H1 (cell line): ENCODE measurements at regions not wholly inside any gene's neighbourhood (a gene's known extent, or its start where the extent isn't known, plus 50 kb on each side); places are given as distances from the start of the nearest gene placed in this dataset.

ENCODE experiments used
- CTCF ChIA-PET: fragments of 300-600 bp; sonication (Branson Sonifier 250); formaldehyde crosslinking; loops from one replicate; lab custom pipeline; 2021; ENCODE audit not compliant: partially characterized antibody; lab: Charles Lee
- POLR2A ChIA-PET: fragments of 300-600 bp; sonication (Branson Sonifier 250); formaldehyde crosslinking; loops from one replicate; lab custom pipeline; 2021; ENCODE audit warnings: inconsistent platforms; ENCODE audit not compliant: partially characterized antibody; lab: Charles Lee
- DNase-seq, 2 experiments: peaks; one replicate each; pipeline versions ENCODE4 v3.0.0 to v3.0.0-alpha.2; 2010 to 2022; ENCODE audit warnings: low spot score in 2 of 2, low read depth in 1 of 2, mixed read lengths in 1 of 2
- FAIRE-seq: peaks from 2 replicates; lab custom pipeline; 2011; peaks lifted over from hg19 to GRCh38; lab: Jason Lieb, UNC
- H2AFZ ChIP-seq: 2 replicates; pipeline ENCODE4 v1.8.1; 2012; ENCODE audit warnings: low read length, inconsistent platforms
- H2AK5ac ChIP-seq: 2 replicates; pipeline ENCODE4 v1.6.1; 2013; ENCODE audit warnings: low read depth, low read length
- H2BK120ac ChIP-seq: replicated peaks from 2 replicates; pipeline ENCODE3; 2013; ENCODE audit warnings: low read depth, low read length, inconsistent platforms
- H2BK12ac ChIP-seq: 2 replicates; pipeline ENCODE4 v1.6.1; 2013; ENCODE audit warnings: low read depth, low read length
- H2BK15ac ChIP-seq: 2 replicates; pipeline ENCODE4 v1.6.1; 2013; ENCODE audit warnings: low read length
- H2BK20ac ChIP-seq: 2 replicates; pipeline ENCODE4 v1.6.1; 2013; ENCODE audit warnings: low read length
- H2BK5ac ChIP-seq: 2 replicates; pipeline ENCODE4 v1.6.1; 2013; ENCODE audit warnings: low read depth, low read length
- H3K14ac ChIP-seq: 2 replicates; pipeline ENCODE4 v1.6.1; 2013; ENCODE audit warnings: inconsistent platforms; ENCODE audit not compliant: insufficient read length
- H3K18ac ChIP-seq: 2 replicates; pipeline ENCODE4 v1.6.1; 2013; ENCODE audit warnings: low read length; ENCODE audit errors: extremely low read depth
- H3K23ac ChIP-seq: 2 replicates; pipeline ENCODE4 v1.6.1; 2013; ENCODE audit warnings: inconsistent platforms; ENCODE audit not compliant: insufficient read length
- H3K23me2 ChIP-seq: 2 replicates; pipeline ENCODE4 v1.6.1; 2013; ENCODE audit warnings: low read depth, low read length
- H3K27ac ChIP-seq: 2 replicates; pipeline ENCODE4 v1.6.1; 2011; ENCODE audit warnings: low read depth, low read length, inconsistent platforms
- H3K27me3 ChIP-seq, 4 experiments: replicated peaks in 1 of 4; 1 replicate in 1 of 4; 2 replicates in 3 of 4; pipeline versions ENCODE4 v1.6.1 to v1.8.1; 2011 to 2013; ENCODE audit warnings: low read length in 3 of 4, mild to moderate bottlenecking in 3 of 4, inconsistent platforms in 2 of 4, mixed read lengths in 2 of 4, moderate library complexity in 1 of 4; ENCODE audit not compliant: control insufficient read depth in 3 of 4, insufficient read depth in 3 of 4; ENCODE audit errors: extremely low read depth in 1 of 4
- H3K36me3 ChIP-seq, 4 experiments: 2 replicates each; pipeline versions ENCODE4 v1.6.1 to v1.8.1; 2011 to 2013; ENCODE audit warnings: mild to moderate bottlenecking in 4 of 4, low read length in 3 of 4, moderate library complexity in 2 of 4, control low read depth in 1 of 4, inconsistent platforms in 1 of 4; ENCODE audit not compliant: insufficient read depth in 4 of 4, control insufficient read depth in 2 of 4
- H3K4ac ChIP-seq: replicated peaks from 2 replicates; pipeline ENCODE3; 2013; ENCODE audit warnings: low read length, low read depth, mixed read lengths, inconsistent platforms; ENCODE audit not compliant: insufficient read length
- H3K4me1 ChIP-seq, 4 experiments: replicated peaks in 1 of 4; 1 replicate in 1 of 4; 2 replicates in 3 of 4; pipeline versions ENCODE4 v1.6.1 to v1.8.1; 2011 to 2013; ENCODE audit warnings: low read length in 3 of 4, inconsistent platforms in 2 of 4, mixed read lengths in 1 of 4; ENCODE audit not compliant: insufficient read depth in 4 of 4, control insufficient read depth in 3 of 4
- H3K4me2 ChIP-seq, 2 experiments: 2 replicates each; pipeline versions ENCODE4 v1.6.1 to v1.8.1; 2011 to 2013; ENCODE audit warnings: low read depth in 2 of 2, low read length in 2 of 2, control low read depth in 1 of 2, inconsistent platforms in 1 of 2, mild to moderate bottlenecking in 1 of 2; ENCODE audit not compliant: insufficient read depth in 1 of 2
- H3K4me3 ChIP-seq, 4 experiments: fragments of 200-600, 300-600 bp in 1 of 4; sonication (generic), shearing (Covaris generic), sonication (Bioruptor Twin) in 1 of 4; 2 replicates each; pipeline versions ENCODE4 v1.5.1 to v1.8.1; 2011 to 2016; ENCODE audit warnings: low read length in 4 of 4, low read depth in 3 of 4, control low read depth in 2 of 4, inconsistent platforms in 2 of 4, mild to moderate bottlenecking in 2 of 4, mixed read lengths in 1 of 4, moderate library complexity in 1 of 4; ENCODE audit not compliant: insufficient read depth in 2 of 4; ENCODE audit errors: extremely low read depth in 1 of 4
- H3K56ac ChIP-seq: replicated peaks from 2 replicates; pipeline ENCODE3; 2013; ENCODE audit warnings: low read depth, mild to moderate bottlenecking, mixed read lengths, low read length, inconsistent platforms; ENCODE audit not compliant: insufficient read length
- H3K79me1 ChIP-seq: 2 replicates; pipeline ENCODE4 v1.6.1; 2013; ENCODE audit warnings: low read depth, low read length, control low read depth
- H3K79me2 ChIP-seq, 2 experiments: 2 replicates each; pipeline versions ENCODE4 v1.6.1 to v1.8.1; 2012 to 2013; ENCODE audit warnings: low read length in 2 of 2, mild to moderate bottlenecking in 2 of 2, inconsistent platforms in 1 of 2; ENCODE audit not compliant: insufficient read depth in 2 of 2, control insufficient read depth in 1 of 2
- H3K9ac ChIP-seq, 4 experiments: replicated peaks in 1 of 4; 1 replicate in 1 of 4; 2 replicates in 3 of 4; pipeline versions ENCODE4 v1.6.1 to v1.8.1; 2011 to 2013; ENCODE audit warnings: low read depth in 3 of 4, low read length in 3 of 4, control low read depth in 2 of 4, mild to moderate bottlenecking in 2 of 4, moderate library complexity in 2 of 4, inconsistent platforms in 1 of 4; ENCODE audit errors: extremely low read depth in 1 of 4
- H3K9me3 ChIP-seq, 2 experiments: 2 replicates each; pipeline versions ENCODE4 v1.6.1 to v1.8.1; 2012 to 2013; ENCODE audit warnings: mild to moderate bottlenecking in 2 of 2, moderate library complexity in 2 of 2, control low read depth in 1 of 2, inconsistent platforms in 1 of 2, low read depth in 1 of 2, low read length in 1 of 2, mixed read lengths in 1 of 2; ENCODE audit not compliant: insufficient read depth in 2 of 2
- H4K20me1 ChIP-seq, 2 experiments: replicated peaks in 1 of 2; 2 replicates each; pipeline versions ENCODE3 to v1.8.1; 2011 to 2013; ENCODE audit warnings: inconsistent platforms in 2 of 2, low read length in 2 of 2, mild to moderate bottlenecking in 1 of 2; ENCODE audit not compliant: insufficient read depth in 2 of 2, control insufficient read depth in 1 of 2
- H4K5ac ChIP-seq: 2 replicates; pipeline ENCODE4 v1.6.1; 2013; ENCODE audit warnings: low read length, low read depth, mixed read lengths, inconsistent platforms; ENCODE audit not compliant: insufficient read length
- H4K8ac ChIP-seq: 2 replicates; pipeline ENCODE4 v1.8.0; 2013; ENCODE audit warnings: mild to moderate bottlenecking, moderate library complexity, low read length, inconsistent platforms; ENCODE audit not compliant: insufficient read depth; ENCODE audit errors: extremely low read depth
- H4K91ac ChIP-seq: replicated peaks from 2 replicates; pipeline ENCODE3; 2013; ENCODE audit warnings: low read length, mixed read lengths, inconsistent platforms; ENCODE audit not compliant: insufficient read length
- EZH2 ChIP-seq: fragments of 200-600 bp; sonication (generic); IDR thresholded peaks from 2 replicates; pipeline ENCODE4 v1.7.1; 2012; ENCODE audit warnings: low read depth, mild to moderate bottlenecking, moderate library complexity, low read length, inconsistent platforms; ENCODE audit not compliant: severe bottlenecking
- KDM1A ChIP-seq: fragments of 200-600, 300-600 bp; sonication (generic); IDR thresholded peaks from 2 replicates; pipeline ENCODE4 v1.7.1; 2016; ENCODE audit warnings: mild to moderate bottlenecking, low read length, borderline replicate concordance
- POLR2AphosphoS5 ChIP-seq: IDR thresholded peaks from 2 replicates; pipeline ENCODE4 v1.6.1; 2011; ENCODE audit warnings: low read depth, low read length
- RFX5 ChIP-seq: IDR thresholded peaks from 2 replicates; pipeline ENCODE4 v1.6.1; 2011; ENCODE audit warnings: low read depth, low read length, improper control_type of control experiment, borderline replicate concordance
- SRF ChIP-seq: IDR thresholded peaks from 2 replicates; pipeline ENCODE4 v1.6.1; 2011; ENCODE audit warnings: mild to moderate bottlenecking, low read depth, low read length, moderate library complexity
- WGBS, 2 experiments: shearing (Covaris generic) in 1 of 2; methylation state at CpG; one replicate each; pipeline versions ENCODE4 v1.1.6 to v1.1.7; 2013 to 2015; ENCODE audit warnings: low lambda C conversion rate in 2 of 2, mixed read lengths in 2 of 2, inconsistent platforms in 1 of 2, low coverage in 1 of 2, missing lambda C conversion rate in 1 of 2; ENCODE audit not compliant: insufficient replicate concordance in 2 of 2, insufficient coverage in 1 of 2, insufficient read length in 1 of 2; ENCODE audit errors: extremely low coverage in 1 of 2, missing lambda C conversion rate in 1 of 2; 5-methylcytosine and 5-hydroxymethylcytosine counted together
- TF ChIP-seq, protein P1 (sequence below): IDR thresholded peaks from 2 replicates; pipeline ENCODE4 v1.6.1; 2011; ENCODE audit warnings: low read depth, mild to moderate bottlenecking, low read length; ENCODE audit not compliant: insufficient read depth
- TF ChIP-seq, protein P2 (sequence below): IDR thresholded peaks from 2 replicates; pipeline ENCODE4 v1.6.1; 2012; ENCODE audit warnings: low read length, inconsistent platforms

DNA sequence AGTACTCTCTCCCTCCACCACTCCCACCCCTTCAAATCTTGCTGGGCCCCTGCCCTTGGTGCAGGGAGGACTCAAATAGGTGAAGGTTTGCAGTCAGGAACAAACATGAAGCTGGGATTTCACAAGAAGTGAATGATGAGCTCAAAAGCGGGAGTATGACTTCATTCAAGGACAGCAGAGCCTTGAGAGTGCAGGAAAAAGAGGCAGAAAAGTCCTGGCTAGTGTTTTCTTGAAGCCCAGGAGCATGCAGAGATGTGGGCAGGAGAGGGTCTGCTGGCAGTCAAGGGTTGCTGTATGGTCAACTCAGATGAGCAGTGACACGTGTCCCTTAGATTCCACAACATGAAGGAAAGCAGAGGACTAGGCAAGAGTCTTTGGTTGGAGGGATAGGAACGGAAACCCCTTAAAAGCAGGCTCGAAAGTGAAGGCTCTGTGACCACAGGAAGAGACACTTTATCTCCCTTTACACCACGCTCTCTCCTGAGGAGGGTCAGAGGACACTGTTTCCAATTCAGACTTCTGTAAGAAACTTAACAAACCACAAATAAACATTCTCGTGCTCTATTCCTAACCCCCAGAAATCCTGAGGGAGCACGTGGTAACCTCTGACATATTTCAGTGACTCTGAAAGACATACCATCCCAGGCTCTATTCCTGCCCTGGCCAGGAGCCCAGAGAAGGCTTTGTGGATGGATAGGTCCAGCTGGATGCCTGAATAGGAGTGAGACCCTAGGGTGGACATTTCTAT, 168.0 kb upstream of the NDN start:
- H2AK5ac ChIP-seq, result no peak overlapping the region
- H3K23ac ChIP-seq, result no peak overlapping the region
- H2BK20ac ChIP-seq, result no peak overlapping the region
- H4K8ac ChIP-seq, result no peak overlapping the region
- H3K18ac ChIP-seq, result no peak overlapping the region
- CTCF ChIA-PET, result interaction anchor here (0.6 to 1.8 kb wide), 9 partner anchors 12 to 205 kb away, joined by 3 to 5 read pairs (median 4); no protein-coding TSS in a partner anchor
- no peak for FAIRE-seq
- H3K14ac ChIP-seq, result no peak overlapping the region
- H3K27ac ChIP-seq, result no peak overlapping the region
- no peak overlapping the region for H2BK12ac ChIP-seq
- no peak overlapping the region for H2BK15ac ChIP-seq
- H3K79me2 ChIP-seq, result no peaks in the 10 kb centered on the region
- H3K56ac ChIP-seq, result no peak overlapping the region
- H4K91ac ChIP-seq, result no peak overlapping the region
- H3K4ac ChIP-seq, result no peak overlapping the region
- no peak overlapping the region for H3K9ac ChIP-seq
- no peak overlapping the region for H2BK120ac ChIP-seq
- 75% methylated on average over 7 of the region's 7 CpGs; no CpG with 5 or more reads in 1 of the 2 experiments for WGBS, 2 experiments
- no peak overlapping the region for H2AFZ ChIP-seq
- no peak overlapping the region for H3K4me3 ChIP-seq
- no peaks in the 10 kb centered on the region for H3K36me3 ChIP-seq
- H3K27me3 ChIP-seq, result no peaks in the 10 kb centered on the region; a peak in 1 of 7 replicates
- H3K4me2 ChIP-seq, result no peak overlapping the region
- no peak for DNase-seq
- TF ChIP-seq, protein P1, sequence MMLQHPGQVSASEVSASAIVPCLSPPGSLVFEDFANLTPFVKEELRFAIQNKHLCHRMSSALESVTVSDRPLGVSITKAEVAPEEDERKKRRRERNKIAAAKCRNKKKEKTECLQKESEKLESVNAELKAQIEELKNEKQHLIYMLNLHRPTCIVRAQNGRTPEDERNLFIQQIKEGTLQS, result no peak
- TF ChIP-seq KDM1A, result no peak
- TF ChIP-seq, protein P2, sequence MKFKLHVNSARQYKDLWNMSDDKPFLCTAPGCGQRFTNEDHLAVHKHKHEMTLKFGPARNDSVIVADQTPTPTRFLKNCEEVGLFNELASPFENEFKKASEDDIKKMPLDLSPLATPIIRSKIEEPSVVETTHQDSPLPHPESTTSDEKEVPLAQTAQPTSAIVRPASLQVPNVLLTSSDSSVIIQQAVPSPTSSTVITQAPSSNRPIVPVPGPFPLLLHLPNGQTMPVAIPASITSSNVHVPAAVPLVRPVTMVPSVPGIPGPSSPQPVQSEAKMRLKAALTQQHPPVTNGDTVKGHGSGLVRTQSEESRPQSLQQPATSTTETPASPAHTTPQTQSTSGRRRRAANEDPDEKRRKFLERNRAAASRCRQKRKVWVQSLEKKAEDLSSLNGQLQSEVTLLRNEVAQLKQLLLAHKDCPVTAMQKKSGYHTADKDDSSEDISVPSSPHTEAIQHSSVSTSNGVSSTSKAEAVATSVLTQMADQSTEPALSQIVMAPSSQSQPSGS, result no peak
- TF ChIP-seq SRF, result no peak
- TF ChIP-seq EZH2, result no peak
- TF ChIP-seq RFX5, result no peak
- no peak for TF ChIP-seq POLR2AphosphoS5
- H3K23me2 ChIP-seq, result no peaks in the 10 kb centered on the region; the same call in 1 of the 2 replicates
- H3K9me3 ChIP-seq, result peaks cover 23 to 54% of the 10 kb centered on the region in 2 experiments
- no peaks in the 10 kb centered on the region for H3K79me1 ChIP-seq
- H2BK5ac ChIP-seq, result no peak overlapping the region
- H4K20me1 ChIP-seq, result no peaks in the 10 kb centered on the region
- H4K5ac ChIP-seq, result no peak overlapping the region
- no peaks in the 10 kb centered on the region for H3K4me1 ChIP-seq
- POLR2A ChIA-PET, result interaction anchor here (1.3 kb wide), 1 partner anchor 39 kb away, joined by 3 read pairs; no protein-coding TSS in a partner anchor
